Left kidney (tissue), 1 donor: ENCODE measurements at regions not wholly inside any gene's neighbourhood (a gene's known extent, or its start where the extent isn't known, plus 50 kb on each side); places are given as distances from the start of the nearest gene placed in this dataset.
"Not testable (repeated sequence)": the region's sequence is repeated elsewhere in the genome, so short reads cannot be mapped to it uniquely, and the experiment has no call there.

ENCODE experiments used
- DNase-seq: peaks from one replicate; pipeline ENCODE4 v3.0.0-alpha.2; 2013

GRCh38 chr2:216943109-216943508 is 83.2 kb upstream of the TNP1 start:
- DNase-seq, result no peak

GRCh38 chr2:216942465-216942864 is 82.6 kb upstream of the TNP1 start:
- DNase-seq, result no peak

- no peak for DNase-seq
These were observed 82.2 kb upstream of the TNP1 start for GRCh38 chr2:216942016-216942415.

GRCh38 chr2:216936954-216937357 is 77.1 kb upstream of the TNP1 start:
- DNase-seq, result no peak

GRCh38 chr2:216934623-216935022 is 74.8 kb upstream of the TNP1 start:
- DNase-seq, result no peak

GRCh38 chr2:216934151-216934550 is 74.3 kb upstream of the TNP1 start:
- DNase-seq, result no peak

- DNase-seq, result no peak
These were observed 73.1 kb upstream of the TNP1 start for GRCh38 chr2:216932863-216933548.

- DNase-seq, result no peak
These were observed 72.4 kb upstream of the TNP1 start for GRCh38 chr2:216932113-216932862.

GRCh38 chr2:216930716-216931115 is 70.9 kb upstream of the TNP1 start:
- no peak for DNase-seq

GRCh38 chr2:216929338-216929737 is 69.5 kb upstream of the TNP1 start:
- not testable (repeated sequence) for DNase-seq

- no peak for DNase-seq
These were observed 67.3 kb upstream of the TNP1 start for GRCh38 chr2:216927163-216927562.

- DNase-seq, result peak; percentile 59
These were observed 65.9 kb upstream of the TNP1 start for GRCh38 chr2:216925636-216926366.

- peak; percentile 73 for DNase-seq
These were observed 65.1 kb upstream of the TNP1 start for GRCh38 chr2:216925006-216925405.

- DNase-seq, result no peak
These were observed 63.8 kb upstream of the TNP1 start for GRCh38 chr2:216923706-216924105.

- DNase-seq, result no peak
These were observed 62.4 kb upstream of the TNP1 start for GRCh38 chr2:216922175-216922780.

GRCh38 chr2:216920937-216921456 is 61.1 kb upstream of the TNP1 start:
- DNase-seq, result no peak

- no peak for DNase-seq
These were observed 60.4 kb upstream of the TNP1 start for GRCh38 chr2:216920143-216920876.

GRCh38 chr2:216918088-216918680 is 58.3 kb upstream of the TNP1 start:
- no peak for DNase-seq

- no peak for DNase-seq
These were observed 57.2 kb upstream of the TNP1 start for GRCh38 chr2:216916956-216917650.

GRCh38 chr2:216915557-216916150 is 55.8 kb upstream of the TNP1 start:
- no peak for DNase-seq
